DND-41 (cell line): ENCODE measurements at regions not wholly inside any gene's neighbourhood (a gene's known extent, or its start where the extent isn't known, plus 50 kb on each side); places are given as distances from the start of the nearest gene placed in this dataset.

Experiments used
- ATAC-seq: fragments of 200-7000 bp; cut with Tn5 transposase; 3 replicates; pipeline ENCODE4 v1.9.1; 2021; ENCODE audit warnings: low read depth; ENCODE audit not compliant: insufficient read depth
- DNase-seq: peaks from one replicate; pipeline ENCODE4 v3.0.0-alpha.2; 2020
- H2AFZ ChIP-seq: 2 replicates; pipeline ENCODE4 v1.6.0; 2012; ENCODE audit warnings: low read depth, low read length
- H3K27ac ChIP-seq: 2 replicates; pipeline ENCODE4 v1.5.1; 2012; ENCODE audit warnings: low read length, inconsistent platforms
- H3K27me3 ChIP-seq: fragments of 200-600 bp; sonication (generic); 2 replicates; pipeline ENCODE4 v1.6.0; 2012; ENCODE audit warnings: low read length, mild to moderate bottlenecking, inconsistent platforms; ENCODE audit not compliant: insufficient read depth, poor library complexity
- H3K36me3 ChIP-seq: 2 replicates; pipeline ENCODE4 v1.5.1; 2012; ENCODE audit warnings: low read length, inconsistent platforms; ENCODE audit not compliant: insufficient read depth
- H3K4me1 ChIP-seq: 2 replicates; pipeline ENCODE4 v1.5.1; 2012; ENCODE audit warnings: mild to moderate bottlenecking, low read length; ENCODE audit not compliant: insufficient read depth
- H3K4me2 ChIP-seq: 2 replicates; pipeline ENCODE4 v1.6.0; 2012; ENCODE audit warnings: mild to moderate bottlenecking, moderate library complexity, low read length, inconsistent platforms; ENCODE audit not compliant: insufficient read depth
- H3K4me3 ChIP-seq, 2 experiments: fragments of 200-600 bp in 1 of 2; shearing (Covaris generic) in 1 of 2; 2 replicates each; pipeline ENCODE4 v1.5.1; 2012 to 2016; ENCODE audit warnings: inconsistent platforms in 2 of 2, low read length in 2 of 2, mild to moderate bottlenecking in 2 of 2, low read depth in 1 of 2, moderate library complexity in 1 of 2
- H3K79me2 ChIP-seq: 2 replicates; pipeline ENCODE4 v1.6.0; 2012; ENCODE audit warnings: low read length, inconsistent platforms; ENCODE audit not compliant: insufficient read depth
- H3K9ac ChIP-seq: 2 replicates; pipeline ENCODE4 v1.6.0; 2012; ENCODE audit warnings: low read depth, mild to moderate bottlenecking, inconsistent platforms, low read length, moderate library complexity
- H3K9me3 ChIP-seq: 2 replicates; pipeline ENCODE4 v1.5.1; 2012; ENCODE audit warnings: low read length, moderate library complexity, mild to moderate bottlenecking, inconsistent platforms; ENCODE audit not compliant: insufficient read depth, severe bottlenecking
- H4K20me1 ChIP-seq: 2 replicates; pipeline ENCODE4 v1.6.0; 2012; ENCODE audit warnings: low read length; ENCODE audit not compliant: insufficient read depth
- CTCF ChIP-seq: IDR thresholded peaks from 2 replicates; pipeline ENCODE4 v1.5.1; 2012; ENCODE audit warnings: borderline replicate concordance, low read length, moderate library complexity, mild to moderate bottlenecking; ENCODE audit not compliant: poor library complexity, severe bottlenecking; ENCODE audit errors: extremely low read depth
- EZH2 ChIP-seq: IDR thresholded peaks from 3 replicates; pipeline ENCODE4 v1.6.1; 2012; ENCODE audit warnings: borderline replicate concordance, low read depth, mild to moderate bottlenecking, moderate library complexity, low read length, inconsistent platforms; ENCODE audit not compliant: severe bottlenecking

DNA sequence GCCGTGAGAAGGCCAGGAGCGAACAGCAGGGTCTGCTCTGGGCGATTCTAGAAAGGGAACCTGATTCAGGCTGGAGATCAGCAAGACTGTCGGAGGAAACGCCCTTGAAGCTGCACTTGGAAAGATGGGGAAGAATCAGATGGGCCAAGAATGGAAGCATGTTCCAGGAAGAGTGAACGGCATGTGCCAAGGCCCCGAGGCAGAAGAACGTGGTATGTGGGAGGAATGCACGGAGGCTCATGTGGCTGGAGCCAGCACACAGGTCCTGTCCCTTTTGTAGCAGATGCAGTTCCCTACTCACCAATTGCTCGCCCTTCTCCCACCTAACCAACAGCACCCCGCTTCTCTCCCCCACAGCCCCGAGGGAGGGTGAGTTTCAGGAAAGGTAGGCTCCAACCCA is 180.6 kb downstream of the TFAP2C start:
- Histone ChIP-seq H3K4me2 (no peak overlapping the region), H3K4me1 (no peaks in the 10 kb centered on the region), H3K9ac (no peak overlapping the region), H3K36me3 (no peaks in the 10 kb centered on the region), H2AFZ (no peak overlapping the region), H3K27ac (no peak overlapping the region), H3K9me3 (no peaks in the 10 kb centered on the region), H3K4me3 (no peak overlapping the region), H3K27me3 (peaks cover 3% of the 10 kb centered on the region), H4K20me1 (no peaks in the 10 kb centered on the region), H3K79me2 (no peaks in the 10 kb centered on the region)
- no peak for TF ChIP-seq EZH2
- no peak for TF ChIP-seq CTCF
- ATAC-seq (no peak), DNase-seq (no peak)

- no peaks in the 10 kb centered on the region for H3K79me2 ChIP-seq
- no peak overlapping the region for H3K27ac ChIP-seq
- DNase-seq (no peak), ATAC-seq (no peak)
- H4K20me1 ChIP-seq = no peaks in the 10 kb centered on the region
- H3K4me3 ChIP-seq = no peak overlapping the region
- H3K27me3 ChIP-seq = peaks cover 3% of the 10 kb centered on the region
- no peaks in the 10 kb centered on the region for H3K4me1 ChIP-seq
- H3K9me3 ChIP-seq = no peaks in the 10 kb centered on the region
- H3K9ac ChIP-seq = no peak overlapping the region
- no peak overlapping the region for H2AFZ ChIP-seq
- H3K36me3 ChIP-seq = no peaks in the 10 kb centered on the region
- TF ChIP-seq CTCF (no peak), EZH2 (no peak)
- H3K4me2 ChIP-seq = no peak overlapping the region
These were observed 181.0 kb downstream of the TFAP2C start for GRCh38 chr20:56810141-56810540.

GRCh38 chr20:56815796-56816195 is 186.7 kb downstream of the TFAP2C start:
- Histone ChIP-seq H3K4me1 (no peaks in the 10 kb centered on the region), H3K79me2 (no peaks in the 10 kb centered on the region), H3K27me3 (no peaks in the 10 kb centered on the region), H3K9ac (no peak overlapping the region), H2AFZ (no peak overlapping the region), H4K20me1 (no peaks in the 10 kb centered on the region), H3K36me3 (no peaks in the 10 kb centered on the region), H3K4me2 (no peak overlapping the region), H3K4me3 (no peak overlapping the region), H3K27ac (no peak overlapping the region), H3K9me3 (no peaks in the 10 kb centered on the region)
- TF ChIP-seq EZH2 = no peak
- no peak for TF ChIP-seq CTCF
- ATAC-seq (no peak), DNase-seq (no peak)

DNA sequence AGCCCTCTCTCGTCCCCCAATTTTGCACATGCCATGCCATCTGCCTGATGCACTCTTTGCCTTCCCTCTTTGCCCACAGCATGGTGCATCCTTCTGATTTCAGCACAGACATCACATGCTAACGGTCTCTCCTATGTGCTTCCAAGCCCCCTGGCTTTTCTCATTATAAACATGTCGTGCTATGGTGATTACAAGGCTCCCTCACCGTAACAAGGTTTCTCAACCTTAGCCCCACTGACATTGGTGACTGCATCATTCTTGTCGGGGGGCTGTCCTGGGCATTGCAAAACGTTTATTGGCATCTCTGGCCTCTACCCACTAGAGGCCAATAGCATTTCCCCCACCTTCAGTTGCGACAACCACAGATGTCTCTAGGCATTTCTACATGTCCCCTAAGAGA is 187.2 kb downstream of the TFAP2C start:
- Histone ChIP-seq H3K9me3 (no peaks in the 10 kb centered on the region), H3K9ac (no peak overlapping the region), H3K27me3 (no peaks in the 10 kb centered on the region), H3K4me1 (no peaks in the 10 kb centered on the region), H2AFZ (no peak overlapping the region), H3K36me3 (no peaks in the 10 kb centered on the region), H3K27ac (no peak overlapping the region), H3K79me2 (no peaks in the 10 kb centered on the region), H3K4me2 (no peak overlapping the region), H3K4me3 (no peak overlapping the region), H4K20me1 (no peaks in the 10 kb centered on the region)
- ATAC-seq (no peak), DNase-seq (no peak)
- TF ChIP-seq CTCF = no peak
